HepG2 (cell line): ENCODE measurements at regions not wholly inside any gene's neighbourhood (a gene's known extent, or its start where the extent isn't known, plus 50 kb on each side); places are given as distances from the start of the nearest gene placed in this dataset.

Experiments
- ATAC-seq: fragments of 200-7000 bp; cut with Tn5 transposase; 3 replicates; pipeline ENCODE4 v1.9.1; 2020; ENCODE audit warnings: mild to moderate bottlenecking, moderate library complexity
- BruUV-seq: library from RNA; stranded (reverse); fragments of 400-500 nt; replicated peaks from 2 replicates; lab custom pipeline; 2021; lab: Mats Ljungman, UMichigan
- CTCF ChIA-PET: fragments of 300-600 bp; formaldehyde crosslinking; extraction: SDS; loops from one replicate; lab custom pipeline; 2021; ENCODE audit warnings: low total read pairs, inconsistent platforms, low intra/inter-chr PET ratio; lab: Yijun Ruan, JAX
- POLR2A ChIA-PET: fragments of 350-600 bp; sonication (Branson Sonifier 250); formaldehyde crosslinking; loops from one replicate; lab custom pipeline; 2020; ENCODE audit warnings: antibody characterized with exemption, inconsistent platforms; lab: Yijun Ruan, JAX
- DNase-seq: peaks from one replicate; pipeline ENCODE4 v3.0.0-alpha.2; 2015; ENCODE audit warnings: low spot score
- FAIRE-seq: peaks from 3 replicates; lab custom pipeline; 2011; peaks lifted over from hg19 to GRCh38; lab: Jason Lieb, UNC
- H2AFZ ChIP-seq: one replicate; pipeline ENCODE4 v1.6.1; 2011; ENCODE audit warnings: low read length, inconsistent platforms
- H3K27ac ChIP-seq: fragments of 300-600 bp; 3 replicates; pipeline ENCODE4 v1.8.0; 2011; ENCODE audit warnings: mixed run types, mild to moderate bottlenecking, mixed read lengths, low read length, inconsistent platforms; ENCODE audit not compliant: insufficient read depth; ENCODE audit errors: extremely low read length
- H3K27me3 ChIP-seq, 2 experiments: fragments of 200-600 bp in 1 of 2; 2 replicates in 1 of 2; 3 replicates in 1 of 2; pipeline versions ENCODE4 v1.6.0 to v1.8.0; 2011; ENCODE audit warnings: low read length in 2 of 2, mild to moderate bottlenecking in 2 of 2, moderate library complexity in 2 of 2, inconsistent platforms in 1 of 2; ENCODE audit not compliant: insufficient read depth in 2 of 2, control insufficient read depth in 1 of 2
- H3K36me3 ChIP-seq, 2 experiments: fragments of 200-600 bp in 1 of 2; replicated peaks in 1 of 2; 2 replicates in 1 of 2; 3 replicates in 1 of 2; pipeline versions ENCODE4 v1.5.1 to v1.8.0; 2011; ENCODE audit warnings: low read length in 2 of 2, inconsistent platforms in 1 of 2; ENCODE audit not compliant: insufficient read depth in 2 of 2, control insufficient read depth in 1 of 2
- H3K4me1 ChIP-seq: 2 replicates; pipeline ENCODE4 v1.5.1; 2012; ENCODE audit warnings: low read length, inconsistent platforms; ENCODE audit not compliant: insufficient read depth
- H3K4me2 ChIP-seq: 2 replicates; pipeline ENCODE4 v1.6.0; 2011; ENCODE audit warnings: low read depth, low read length, inconsistent platforms
- H3K4me3 ChIP-seq, 3 experiments: fragments of 200-600 bp in 1 of 3; sonication (generic), shearing (Covaris generic) in 1 of 3; replicated peaks in 1 of 3; 2 replicates each; pipeline ENCODE4 v1.5.1; 2011 to 2016; ENCODE audit warnings: low read length in 3 of 3, inconsistent platforms in 2 of 3, low read depth in 2 of 3, mild to moderate bottlenecking in 2 of 3, control low read depth in 1 of 3, mixed read lengths in 1 of 3; ENCODE audit not compliant: insufficient read depth in 1 of 3
- H3K79me2 ChIP-seq: one replicate; pipeline ENCODE4 v1.6.1; 2011; ENCODE audit warnings: low read length, inconsistent platforms; ENCODE audit not compliant: insufficient read depth
- H3K9ac ChIP-seq: 2 replicates; pipeline ENCODE4 v1.6.0; 2011; ENCODE audit warnings: mild to moderate bottlenecking, low read depth, low read length, inconsistent platforms; ENCODE audit not compliant: insufficient read depth
- H3K9me3 ChIP-seq: 2 replicates; pipeline ENCODE4 v1.5.1; 2012; ENCODE audit warnings: mild to moderate bottlenecking, low read length
- H4K20me1 ChIP-seq: 2 replicates; pipeline ENCODE4 v1.6.0; 2011; ENCODE audit warnings: inconsistent platforms, mild to moderate bottlenecking, low read length, moderate library complexity; ENCODE audit not compliant: insufficient read depth
- ARNTL ChIP-seq: sonication (generic); formaldehyde crosslinking; IDR thresholded peaks from 2 replicates; pipeline ENCODE4 v1.4.0; 2020; ENCODE audit warnings: mild to moderate bottlenecking, missing genetic modification reagents
- BCLAF1 ChIP-seq: fragments of 450-650 bp; IDR thresholded peaks from 2 replicates; pipeline ENCODE4 v1.6.1; 2017; ENCODE audit warnings: mild to moderate bottlenecking
- BRCA1 ChIP-seq: sonication (generic); formaldehyde crosslinking; IDR thresholded peaks from 2 replicates; pipeline ENCODE4 v1.4.0; 2020; ENCODE audit warnings: missing genetic modification reagents
- ELF4 ChIP-seq: sonication (generic); formaldehyde crosslinking; IDR thresholded peaks from 2 replicates; pipeline ENCODE4 v1.5.0; 2020; ENCODE audit warnings: missing genetic modification reagents, mild to moderate bottlenecking, moderate library complexity, borderline replicate concordance
- FOSL2 ChIP-seq: sonication (generic); formaldehyde crosslinking; IDR thresholded peaks from 2 replicates; pipeline ENCODE4 v1.4.0; 2020; ENCODE audit warnings: missing genetic modification reagents
- FOXP1 ChIP-seq, 2 experiments: fragments of 450-650 bp in 1 of 2; IDR thresholded peaks; 2 replicates each; pipeline ENCODE4 v1.6.1; 2017 to 2018; ENCODE audit warnings: antibody characterized with exemption in 1 of 2
- KDM5A ChIP-seq: fragments of 200-600 bp; sonication (generic); IDR thresholded peaks from 2 replicates; pipeline ENCODE4 v1.7.0; 2018; ENCODE audit warnings: antibody characterized with exemption, mild to moderate bottlenecking, low read length, borderline replicate concordance
- KLF13 ChIP-seq: sonication (generic); formaldehyde crosslinking; IDR thresholded peaks from 2 replicates; pipeline ENCODE4 v1.4.0; 2020; ENCODE audit warnings: mild to moderate bottlenecking, missing genetic modification reagents
- MNT ChIP-seq: fragments of 450-650 bp; IDR thresholded peaks from 2 replicates; pipeline ENCODE4 v1.6.1; 2016
- PPARG ChIP-seq: conservative IDR thresholded peaks from 2 replicates; pipeline ENCODE4 v1.6.1; 2016; ENCODE audit warnings: missing biosample characterization, missing genetic modification reagents
- TIGD3 ChIP-seq: sonication (generic); formaldehyde crosslinking; IDR thresholded peaks from 2 replicates; pipeline ENCODE4 v1.5.1; 2020; ENCODE audit warnings: mild to moderate bottlenecking, missing genetic modification reagents, borderline replicate concordance
- ZNF24 ChIP-seq: fragments of 450-650 bp; IDR thresholded peaks from 2 replicates; pipeline ENCODE4 v1.6.1; 2017; ENCODE audit warnings: antibody characterized with exemption, mild to moderate bottlenecking
- ZNF260 ChIP-seq: sonication (generic); formaldehyde crosslinking; IDR thresholded peaks from 2 replicates; pipeline ENCODE4 v1.4.0; 2020; ENCODE audit warnings: missing genetic modification reagents, low read depth, mild to moderate bottlenecking, borderline replicate concordance
- ZNF263 ChIP-seq: sonication (generic); formaldehyde crosslinking; IDR thresholded peaks from 2 replicates; pipeline ENCODE4 v1.4.0; 2020; ENCODE audit warnings: missing genetic modification reagents
- ZNF564 ChIP-seq: sonication (generic); formaldehyde crosslinking; IDR thresholded peaks from 2 replicates; pipeline ENCODE4 v1.8.1; 2023; ENCODE audit warnings: mild to moderate bottlenecking, missing genetic modification reagents
- ZSCAN22 ChIP-seq: sonication (generic); formaldehyde crosslinking; IDR thresholded peaks from 2 replicates; pipeline ENCODE4 v1.4.0; 2020; ENCODE audit warnings: mild to moderate bottlenecking, missing genetic modification reagents
- WGBS: methylation state at CpG from one replicate; pipeline ENCODE4 v1.1.6; 2017; ENCODE audit warnings: low lambda C conversion rate; 5-methylcytosine and 5-hydroxymethylcytosine counted together
- in situ Hi-C: cut with HindIII; loops from 2 replicates; pipeline ENCODE4 v1.10.0; 2017; ENCODE audit warnings: low pct_unique_long_range_greater_than_20kb; ENCODE audit not compliant: extremely low pct_ligation_motif_present
- intact Hi-C: fragments of 100-400 bp; cut with micrococcal nuclease; formaldehyde crosslinking; loops from one replicate; pipeline ENCODE4 v1.10.0; 2022; ENCODE audit not compliant: unreplicated experiment

- CTCF ChIA-PET = no interaction called here
- intact Hi-C loops = no loop called here
- ATAC-seq = no peak
- H3K4me2 ChIP-seq = no peak overlapping the region
- no TSS peak for BruUV-seq
- no peaks in the 10 kb centered on the region for H3K9me3 ChIP-seq
- H3K4me3 ChIP-seq = no peak overlapping the region
- no peak for TF ChIP-seq BRCA1 (CRISPR knock-in tag)
- TF ChIP-seq TIGD3 = no peak
- TF ChIP-seq ZNF564 (CRISPR knock-in tag) = no peak
- TF ChIP-seq ZNF24 = no peak
- no peak for TF ChIP-seq ZSCAN22 (CRISPR knock-in tag)
- no peak for TF ChIP-seq KDM5A
- TF ChIP-seq ELF4 (CRISPR knock-in tag) = no peak
- peaks cover 0 to 2% of the 10 kb centered on the region in 2 experiments; a peak in 2 of 5 replicates for H3K27me3 ChIP-seq
- no peak overlapping the region for H2AFZ ChIP-seq
- whole genome bisulfite sequencing = 0% methylated on average over 1 of the region's 1 CpG
- H3K36me3 ChIP-seq = no peaks in the 10 kb centered on the region
- H3K4me1 ChIP-seq = no peaks in the 10 kb centered on the region
- no peaks in the 10 kb centered on the region for H3K79me2 ChIP-seq
- H4K20me1 ChIP-seq = no peaks in the 10 kb centered on the region
- no peak overlapping the region for H3K9ac ChIP-seq
- POLR2A ChIA-PET = no interaction called here
- in situ Hi-C loops = no loop called here
- no peak for DNase-seq
- no peak overlapping the region for H3K27ac ChIP-seq
- no peak for FAIRE-seq
Observed at GRCh38 chr22:26737262-26737661, 79.9 kb downstream of the MIAT start.

- ChIA-PET POLR2A (no interaction called here), CTCF (no interaction called here)
- no peaks in the 10 kb centered on the region for H3K36me3 ChIP-seq
- no peak overlapping the region for H3K27ac ChIP-seq
- ATAC-seq (no peak), DNase-seq (no peak), FAIRE-seq (no peak)
- no peaks in the 10 kb centered on the region for H3K79me2 ChIP-seq
- H3K4me3 ChIP-seq = no peak overlapping the region
- in situ Hi-C loops (no loop called here), intact Hi-C loops (no loop called here)
- H3K27me3 ChIP-seq = peaks cover 0 to 2% of the 10 kb centered on the region in 2 experiments; a peak in 2 of 5 replicates
- H2AFZ ChIP-seq = no peak overlapping the region
- H3K9me3 ChIP-seq = no peaks in the 10 kb centered on the region
- H3K4me2 ChIP-seq = no peak overlapping the region
- no TSS peak for BruUV-seq
- no peak for TF ChIP-seq KLF13 (CRISPR knock-in tag)
- TF ChIP-seq ZNF263 (CRISPR knock-in tag) = no peak
- TF ChIP-seq ARNTL (CRISPR knock-in tag) = no peak
- no peak for TF ChIP-seq PPARG (CRISPR knock-in tag)
- no peak for TF ChIP-seq BCLAF1
- TF ChIP-seq FOSL2 (CRISPR knock-in tag) = no peak
- no peak for TF ChIP-seq ZNF260
- TF ChIP-seq FOXP1 (IDR thresholded peaks at IDR 0.05) = no peak
- TF ChIP-seq FOXP1 (CRISPR knock-in tag; IDR thresholded peaks at IDR 0.05) = no peak
- no peak for TF ChIP-seq MNT
- H3K9ac ChIP-seq = no peak overlapping the region
- H3K4me1 ChIP-seq = peaks cover 13% of the 10 kb centered on the region; the same call in 1 of the 2 replicates
- WGBS = 10% methylated on average over 7 of the region's 9 CpGs
- no peaks in the 10 kb centered on the region for H4K20me1 ChIP-seq
Observed at GRCh38 chr22:26740253-26740652, 82.9 kb downstream of the MIAT start.
